Glutamatergic neuron (in vitro differentiated cells): ENCODE measurements at regions not wholly inside any gene's neighbourhood (a gene's known extent, or its start where the extent isn't known, plus 50 kb on each side); places are given as distances from the start of the nearest gene placed in this dataset.

Source experiments
- DNase-seq: peaks from one replicate; pipeline ENCODE4 v3.0.0; 2022
- H3K27ac Mint-ChIP-seq: one replicate; pipeline ENCODE4 v1.8.0; 2020; ENCODE audit warnings: mild to moderate bottlenecking, mixed read lengths, inconsistent platforms; ENCODE audit not compliant: unreplicated experiment
- H3K27me3 Mint-ChIP-seq: one replicate; pipeline ENCODE4 v1.8.0; 2020; ENCODE audit warnings: mild to moderate bottlenecking, moderate library complexity, mixed read lengths, inconsistent platforms; ENCODE audit not compliant: unreplicated experiment
- H3K36me3 Mint-ChIP-seq: one replicate; pipeline ENCODE4 v1.8.0; 2020; ENCODE audit warnings: mild to moderate bottlenecking, mixed read lengths, inconsistent platforms; ENCODE audit not compliant: unreplicated experiment
- H3K4me1 Mint-ChIP-seq: one replicate; pipeline ENCODE4 v1.8.0; 2020; ENCODE audit warnings: mild to moderate bottlenecking, low read depth, mixed read lengths, inconsistent platforms; ENCODE audit not compliant: unreplicated experiment
- H3K4me3 Mint-ChIP-seq: one replicate; pipeline ENCODE4 v1.8.0; 2020; ENCODE audit warnings: mild to moderate bottlenecking, mixed read lengths, inconsistent platforms; ENCODE audit not compliant: unreplicated experiment
- H3K9me3 Mint-ChIP-seq: one replicate; pipeline ENCODE4 v1.8.0; 2020; ENCODE audit warnings: mild to moderate bottlenecking, moderate library complexity, mixed read lengths, inconsistent platforms; ENCODE audit not compliant: unreplicated experiment
- CTCF ChIP-seq: fragments of 200-600 bp; sonication (generic); IDR thresholded peaks from one replicate; pipeline ENCODE4 v1.5.0; 2021; ENCODE audit not compliant: partially characterized antibody, unreplicated experiment

GRCh38 chr5:116389601-116390000, 185.0 kb downstream of the SEMA6A start:
- Mint-ChIP-seq H3K36me3 (no peaks in the 10 kb centered on the region), H3K27ac (peak overlapping the region; percentile 98), H3K4me1 (peaks cover 49% of the 10 kb centered on the region), H3K4me3 (no peak overlapping the region), H3K9me3 (peaks cover 9% of the 10 kb centered on the region), H3K27me3 (peaks cover 12% of the 10 kb centered on the region)
- no peak for TF ChIP-seq CTCF
- no peak for DNase-seq

GRCh38 chr5:116388564-116389258, 185.9 kb downstream of the SEMA6A start:
- TF ChIP-seq CTCF: no peak
- H3K4me1 Mint-ChIP-seq: peaks cover 40% of the 10 kb centered on the region
- no peaks in the 10 kb centered on the region for H3K36me3 Mint-ChIP-seq
- H3K27ac Mint-ChIP-seq: peak overlapping the region; percentile 98
- peaks cover 12% of the 10 kb centered on the region for H3K27me3 Mint-ChIP-seq
- H3K9me3 Mint-ChIP-seq: peaks cover 5% of the 10 kb centered on the region
- DNase-seq: peak; percentile 36
- no peak overlapping the region for H3K4me3 Mint-ChIP-seq

- no peak for TF ChIP-seq CTCF
- H3K9me3 Mint-ChIP-seq: peaks cover 5% of the 10 kb centered on the region
- H3K4me1 Mint-ChIP-seq: peaks cover 47% of the 10 kb centered on the region
- H3K27ac Mint-ChIP-seq: no peak overlapping the region
- no peak for DNase-seq
- H3K36me3 Mint-ChIP-seq: no peaks in the 10 kb centered on the region
- no peak overlapping the region for H3K4me3 Mint-ChIP-seq
- peaks cover 12% of the 10 kb centered on the region for H3K27me3 Mint-ChIP-seq
Observed at GRCh38 chr5:116387738-116388137, 186.9 kb downstream of the SEMA6A start.

- Mint-ChIP-seq H3K4me1 (peaks cover 58% of the 10 kb centered on the region), H3K36me3 (no peaks in the 10 kb centered on the region), H3K27ac (no peak overlapping the region), H3K9me3 (peaks cover 8% of the 10 kb centered on the region), H3K4me3 (no peak overlapping the region), H3K27me3 (peaks cover 14% of the 10 kb centered on the region)
- TF ChIP-seq CTCF: no peak
- DNase-seq: no peak
Observed at GRCh38 chr5:116386633-116387032, 188.0 kb downstream of the SEMA6A start.

GRCh38 chr5:116382874-116383266, 191.8 kb downstream of the SEMA6A start:
- no peaks in the 10 kb centered on the region for H3K36me3 Mint-ChIP-seq
- peak overlapping the region; percentile 100 for H3K27ac Mint-ChIP-seq
- no peak overlapping the region for H3K4me3 Mint-ChIP-seq
- no peak for DNase-seq
- no peak for TF ChIP-seq CTCF
- H3K4me1 Mint-ChIP-seq: peaks cover 67% of the 10 kb centered on the region
- peaks cover 17% of the 10 kb centered on the region for H3K27me3 Mint-ChIP-seq
- H3K9me3 Mint-ChIP-seq: peaks cover 18% of the 10 kb centered on the region
